GM13976 (cell line): ENCODE measurements at regions not wholly inside any gene's neighbourhood (a gene's known extent, or its start where the extent isn't known, plus 50 kb on each side); places are given as distances from the start of the nearest gene placed in this dataset.

ENCODE experiments used
- DNase-seq: peaks from one replicate; pipeline ENCODE4 v3.0.0; 2012; ENCODE audit warnings: low spot score
- in situ Hi-C: fragments of 300-500 bp; cut with MboI; formaldehyde crosslinking; loops from one replicate; pipeline ENCODE4 v1.12.0; 2022; ENCODE audit warnings: low sequenced_read_pairs, mixed read lengths, inconsistent platforms; ENCODE audit not compliant: unreplicated experiment
- TF ChIP-seq, protein P1 (sequence below): IDR thresholded peaks from 2 replicates; pipeline ENCODE4 v1.5.1; 2012; ENCODE audit warnings: borderline replicate concordance, mild to moderate bottlenecking; ENCODE audit not compliant: insufficient read depth; ENCODE audit errors: extremely low read depth, missing control alignments, control extremely low read depth

DNA sequence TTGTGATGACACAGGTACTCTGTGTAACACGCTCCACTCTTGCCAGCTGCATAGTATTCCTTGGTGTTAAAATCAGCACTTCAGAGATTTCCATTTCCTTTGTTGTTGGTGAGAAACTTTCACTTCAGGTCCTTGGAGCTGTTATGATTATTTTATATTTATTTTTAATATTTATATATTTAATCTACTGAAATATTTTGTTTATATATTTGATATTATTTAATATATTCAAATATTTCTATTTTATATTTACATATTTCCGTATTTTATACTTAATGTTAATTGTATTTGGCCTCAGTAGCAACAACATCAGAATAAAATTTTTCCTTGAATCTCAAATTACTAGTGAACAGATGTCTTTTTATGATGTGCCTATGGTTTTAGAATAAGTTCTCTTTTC is 225.3 kb downstream of the MAGEB17 start:
- in situ Hi-C loops, result no loop called here
- TF ChIP-seq, protein P1, sequence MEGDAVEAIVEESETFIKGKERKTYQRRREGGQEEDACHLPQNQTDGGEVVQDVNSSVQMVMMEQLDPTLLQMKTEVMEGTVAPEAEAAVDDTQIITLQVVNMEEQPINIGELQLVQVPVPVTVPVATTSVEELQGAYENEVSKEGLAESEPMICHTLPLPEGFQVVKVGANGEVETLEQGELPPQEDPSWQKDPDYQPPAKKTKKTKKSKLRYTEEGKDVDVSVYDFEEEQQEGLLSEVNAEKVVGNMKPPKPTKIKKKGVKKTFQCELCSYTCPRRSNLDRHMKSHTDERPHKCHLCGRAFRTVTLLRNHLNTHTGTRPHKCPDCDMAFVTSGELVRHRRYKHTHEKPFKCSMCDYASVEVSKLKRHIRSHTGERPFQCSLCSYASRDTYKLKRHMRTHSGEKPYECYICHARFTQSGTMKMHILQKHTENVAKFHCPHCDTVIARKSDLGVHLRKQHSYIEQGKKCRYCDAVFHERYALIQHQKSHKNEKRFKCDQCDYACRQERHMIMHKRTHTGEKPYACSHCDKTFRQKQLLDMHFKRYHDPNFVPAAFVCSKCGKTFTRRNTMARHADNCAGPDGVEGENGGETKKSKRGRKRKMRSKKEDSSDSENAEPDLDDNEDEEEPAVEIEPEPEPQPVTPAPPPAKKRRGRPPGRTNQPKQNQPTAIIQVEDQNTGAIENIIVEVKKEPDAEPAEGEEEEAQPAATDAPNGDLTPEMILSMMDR, result no peak
- DNase-seq, result no peak

DNA sequence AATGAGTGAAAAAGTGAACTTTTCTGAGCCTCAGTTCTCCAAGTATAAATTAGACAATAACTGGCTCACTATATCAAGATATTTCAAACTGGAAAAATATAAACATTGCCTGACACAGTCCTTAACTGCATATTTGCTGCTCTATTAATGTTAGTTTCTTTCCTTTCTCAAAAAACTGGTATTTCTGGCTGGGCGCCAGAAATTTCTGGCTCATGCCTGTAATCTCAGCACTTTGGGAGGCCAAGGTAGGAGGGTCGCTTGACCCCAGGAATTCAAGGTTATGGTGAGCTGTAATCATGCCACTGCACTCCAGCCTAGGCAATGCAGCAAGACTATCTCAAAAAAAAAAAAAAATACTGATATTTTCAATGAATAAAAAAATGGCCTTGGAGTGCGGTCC is 227.0 kb downstream of the MAGEB17 start:
- in situ Hi-C loops, result no loop called here
- TF ChIP-seq, protein P1, result no peak

DNA sequence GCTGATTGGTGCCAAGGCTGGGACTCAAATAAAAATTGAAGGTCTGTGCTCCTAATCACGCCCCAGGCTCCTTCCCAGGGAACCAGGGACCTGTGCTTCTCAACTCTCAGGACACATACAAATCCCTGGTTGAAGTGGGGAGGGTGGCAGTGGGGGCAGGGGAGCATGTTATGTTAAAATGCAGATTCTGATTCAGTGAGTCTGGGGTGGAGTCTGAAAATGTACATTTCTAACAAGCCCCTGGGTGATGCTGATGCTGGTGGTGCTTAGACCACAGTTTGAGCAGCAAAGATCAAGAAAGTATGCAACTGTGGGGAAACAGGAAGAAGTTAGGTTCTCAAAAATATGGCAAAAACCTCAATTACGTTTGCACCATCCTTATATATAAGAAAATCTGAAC is 236.5 kb downstream of the MAGEB17 start:
- in situ Hi-C loops, result no loop called here
- TF ChIP-seq, protein P1, result no peak
- DNase-seq, result no peak

More for the DNA sequence above, 227.0 kb downstream of the MAGEB17 start:
- no peak for DNase-seq

DNA sequence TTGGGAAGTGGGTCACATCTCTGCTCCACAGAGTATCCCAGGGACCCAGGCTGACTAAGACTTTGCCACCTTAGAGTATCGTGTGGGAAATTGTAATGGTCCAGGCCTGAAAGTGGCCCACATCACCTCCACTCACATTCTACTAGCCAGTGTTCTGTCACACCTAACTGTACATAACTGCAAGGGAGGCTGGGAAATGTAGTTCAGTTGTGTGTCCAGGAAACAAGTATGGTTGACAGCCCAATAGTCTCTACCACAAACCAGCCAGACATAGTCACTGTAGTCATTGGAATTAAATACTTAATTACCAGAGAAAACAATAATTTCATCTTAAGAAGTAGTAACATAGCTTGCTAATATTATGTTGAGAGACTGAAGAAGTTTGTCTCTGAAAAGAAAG is 233.4 kb upstream of the S100G start:
- TF ChIP-seq, protein P1, result no peak
- no peak for DNase-seq
- in situ Hi-C loops, result no loop called here

DNA sequence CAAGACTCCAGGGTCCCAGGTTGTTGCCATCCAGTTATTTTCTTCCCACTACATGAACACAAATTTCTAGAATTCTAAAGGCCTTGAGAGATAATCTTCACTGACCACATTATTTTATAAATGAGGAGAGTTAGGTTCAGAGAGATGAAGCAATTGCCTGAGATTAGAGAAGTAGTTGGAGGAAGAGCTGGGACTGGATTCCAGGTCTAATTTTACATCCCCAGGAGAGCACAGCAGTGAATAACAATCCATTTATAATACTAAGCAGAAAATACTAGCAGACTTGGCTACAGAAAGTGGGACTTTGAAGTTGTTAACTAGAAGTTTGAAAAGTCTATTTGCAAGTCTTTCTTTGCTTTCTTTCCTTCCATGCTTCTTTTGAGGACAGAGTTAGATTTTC is 231.3 kb upstream of the S100G start:
- no peak for DNase-seq
- TF ChIP-seq, protein P1, result no peak
- in situ Hi-C loops, result no loop called here

DNA sequence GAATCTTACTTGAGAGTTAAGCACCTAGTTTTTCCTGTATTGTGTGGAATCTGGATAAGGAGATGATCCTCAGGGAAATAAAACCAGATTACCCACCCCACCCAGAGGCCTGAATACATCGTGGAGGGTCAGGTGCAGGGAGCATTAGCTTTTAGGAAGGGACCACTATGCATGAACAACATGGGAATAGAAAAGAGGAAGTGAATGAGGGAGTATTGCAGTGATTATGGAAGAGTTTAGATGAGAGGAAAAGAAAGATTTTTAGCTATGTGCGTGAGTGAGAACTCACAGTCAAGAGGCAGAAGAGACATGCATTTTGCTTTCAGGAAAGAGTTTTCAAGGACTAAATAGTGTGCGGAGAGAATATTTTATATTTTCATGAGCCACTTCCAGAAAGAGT is 222.3 kb upstream of the S100G start:
- no peak for DNase-seq
- in situ Hi-C loops, result loop anchor here (25.0 kb wide), 2 partner anchors 290 to 665 kb away; no protein-coding TSS in a partner anchor
- TF ChIP-seq, protein P1, result no peak

DNA sequence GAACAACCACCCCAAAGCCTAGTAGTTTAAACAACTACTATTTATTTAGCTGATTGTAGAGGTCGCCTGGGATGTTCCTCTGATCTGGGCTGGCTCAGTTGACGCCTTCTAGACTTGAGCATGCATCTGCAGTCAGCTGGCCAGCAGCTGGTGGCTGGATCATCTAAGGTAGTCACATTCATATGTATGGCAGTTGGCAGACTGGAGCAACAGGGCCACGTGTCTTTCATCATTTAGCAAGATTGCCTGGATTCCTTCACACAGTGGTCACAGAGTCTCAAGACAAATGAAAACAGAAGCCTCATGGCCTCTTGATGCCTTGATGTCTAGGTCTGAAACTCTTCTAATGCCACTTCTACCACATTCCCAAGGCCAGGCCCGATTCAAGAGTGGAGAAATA is 220.6 kb upstream of the S100G start:
- in situ Hi-C loops, result loop anchor here (25.0 kb wide), 2 partner anchors 292 to 667 kb away; no protein-coding TSS in a partner anchor
- DNase-seq, result no peak
- TF ChIP-seq, protein P1, result no peak
